Osteocyte (in vitro differentiated cells): ENCODE measurements at regions not wholly inside any gene's neighbourhood (a gene's known extent, or its start where the extent isn't known, plus 50 kb on each side); places are given as distances from the start of the nearest gene placed in this dataset.

Experiments used
- DNase-seq: peaks from one replicate; pipeline ENCODE4 v3.0.0; 2021; ENCODE audit warnings: mixed read lengths; ENCODE audit not compliant: unreplicated experiment; ENCODE audit errors: extremely low spot score
- H3K27ac Mint-ChIP-seq: one replicate; pipeline ENCODE4 v1.8.0; 2021; ENCODE audit warnings: mild to moderate bottlenecking, mixed read lengths; ENCODE audit not compliant: unreplicated experiment
- H3K27me3 Mint-ChIP-seq: one replicate; pipeline ENCODE4 v1.8.0; 2021; ENCODE audit warnings: mixed read lengths; ENCODE audit not compliant: unreplicated experiment
- H3K36me3 Mint-ChIP-seq: one replicate; pipeline ENCODE4 v1.8.0; 2021; ENCODE audit warnings: mixed read lengths; ENCODE audit not compliant: unreplicated experiment
- H3K4me1 Mint-ChIP-seq: one replicate; pipeline ENCODE4 v1.8.0; 2021; ENCODE audit warnings: mixed read lengths; ENCODE audit not compliant: unreplicated experiment
- H3K4me3 Mint-ChIP-seq: one replicate; pipeline ENCODE4 v1.8.0; 2021; ENCODE audit warnings: mild to moderate bottlenecking, moderate library complexity, mixed read lengths; ENCODE audit not compliant: unreplicated experiment
- H3K9me3 Mint-ChIP-seq: one replicate; pipeline ENCODE4 v1.8.0; 2021; ENCODE audit warnings: mixed read lengths; ENCODE audit not compliant: unreplicated experiment
- TF ChIP-seq, protein P1 (sequence below): fragments of 200-600 bp; sonication (generic); IDR thresholded peaks from 2 replicates; pipeline ENCODE4 v1.5.0; 2021; ENCODE audit warnings: antibody characterized with exemption, mild to moderate bottlenecking, moderate library complexity

GRCh38 chr11:122440811-122441665 lies 214.5 kb upstream of the UBASH3B start:
- Mint-ChIP-seq H3K9me3 (no peaks in the 10 kb centered on the region), H3K36me3 (no peaks in the 10 kb centered on the region), H3K4me3 (peak overlapping the region; percentile 76), H3K4me1 (peaks cover 12% of the 10 kb centered on the region), H3K27ac (no peak overlapping the region), H3K27me3 (peaks cover 13% of the 10 kb centered on the region)
- DNase-seq: no peak
- TF ChIP-seq, protein P1, sequence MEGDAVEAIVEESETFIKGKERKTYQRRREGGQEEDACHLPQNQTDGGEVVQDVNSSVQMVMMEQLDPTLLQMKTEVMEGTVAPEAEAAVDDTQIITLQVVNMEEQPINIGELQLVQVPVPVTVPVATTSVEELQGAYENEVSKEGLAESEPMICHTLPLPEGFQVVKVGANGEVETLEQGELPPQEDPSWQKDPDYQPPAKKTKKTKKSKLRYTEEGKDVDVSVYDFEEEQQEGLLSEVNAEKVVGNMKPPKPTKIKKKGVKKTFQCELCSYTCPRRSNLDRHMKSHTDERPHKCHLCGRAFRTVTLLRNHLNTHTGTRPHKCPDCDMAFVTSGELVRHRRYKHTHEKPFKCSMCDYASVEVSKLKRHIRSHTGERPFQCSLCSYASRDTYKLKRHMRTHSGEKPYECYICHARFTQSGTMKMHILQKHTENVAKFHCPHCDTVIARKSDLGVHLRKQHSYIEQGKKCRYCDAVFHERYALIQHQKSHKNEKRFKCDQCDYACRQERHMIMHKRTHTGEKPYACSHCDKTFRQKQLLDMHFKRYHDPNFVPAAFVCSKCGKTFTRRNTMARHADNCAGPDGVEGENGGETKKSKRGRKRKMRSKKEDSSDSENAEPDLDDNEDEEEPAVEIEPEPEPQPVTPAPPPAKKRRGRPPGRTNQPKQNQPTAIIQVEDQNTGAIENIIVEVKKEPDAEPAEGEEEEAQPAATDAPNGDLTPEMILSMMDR: no peak

DNA sequence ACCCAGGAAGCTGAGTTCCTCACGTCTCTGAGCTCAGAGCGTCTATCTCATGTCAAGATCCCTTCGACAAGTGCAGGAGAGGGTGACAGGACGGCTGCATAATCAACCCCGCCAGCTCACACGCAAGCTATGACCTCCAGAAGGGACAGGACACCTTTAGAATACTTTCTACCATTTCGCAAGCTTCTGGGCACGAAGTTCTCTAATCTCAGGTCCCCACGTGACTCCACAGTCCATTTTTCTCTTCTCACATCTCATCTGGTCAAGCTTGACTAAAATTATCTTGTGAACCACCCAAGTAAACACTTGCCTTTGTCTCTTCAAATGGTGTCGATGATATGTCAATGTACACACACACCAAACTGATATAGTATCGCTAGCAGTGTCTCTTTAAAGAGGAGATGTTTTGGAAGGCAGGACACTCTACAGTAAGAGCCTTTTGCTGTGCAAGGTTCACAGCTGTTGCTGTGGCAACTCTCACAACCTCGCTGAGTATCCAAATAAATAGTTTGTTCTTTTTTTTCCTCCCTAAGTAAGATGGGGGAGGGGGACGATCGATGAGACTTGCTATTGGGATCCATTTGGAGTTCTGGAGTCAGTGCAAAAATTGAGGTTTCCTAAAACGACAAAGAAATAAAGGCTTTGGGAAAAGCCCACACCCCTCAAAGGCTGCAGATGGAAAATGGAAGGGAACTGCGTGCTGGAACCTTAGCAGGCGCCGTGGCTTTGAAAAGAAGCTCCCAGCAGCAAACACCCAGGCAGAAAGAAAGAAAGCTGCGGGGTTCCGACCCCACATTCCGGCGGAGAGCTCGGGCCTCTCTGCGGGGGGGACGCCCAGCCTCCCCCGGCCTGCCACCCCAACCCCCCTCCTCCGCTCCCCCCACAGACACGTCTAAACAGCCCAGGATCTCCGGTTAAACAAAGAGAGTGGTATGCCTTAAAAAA lies 215.4 kb upstream of the UBASH3B start:
- Mint-ChIP-seq H3K36me3 (no peaks in the 10 kb centered on the region), H3K4me1 (peaks cover 12% of the 10 kb centered on the region), H3K4me3 (peak overlapping the region; percentile 76), H3K27me3 (peaks cover 19% of the 10 kb centered on the region), H3K27ac (peak overlapping the region; percentile 56), H3K9me3 (no peaks in the 10 kb centered on the region)
- TF ChIP-seq, protein P1: no peak
- DNase-seq: no peak

GRCh38 chr11:122436188-122436555 lies 219.3 kb upstream of the UBASH3B start:
- no peak for DNase-seq
- Mint-ChIP-seq H3K4me1 (peaks cover 12% of the 10 kb centered on the region), H3K9me3 (no peaks in the 10 kb centered on the region), H3K4me3 (no peak overlapping the region), H3K27ac (no peak overlapping the region), H3K36me3 (no peaks in the 10 kb centered on the region), H3K27me3 (peaks cover 30% of the 10 kb centered on the region)
- TF ChIP-seq, protein P1: no peak

GRCh38 chr11:122435540-122436187 lies 219.9 kb upstream of the UBASH3B start:
- no peak overlapping the region for H3K27ac Mint-ChIP-seq
- no peaks in the 10 kb centered on the region for H3K36me3 Mint-ChIP-seq
- TF ChIP-seq, protein P1: no peak
- no peaks in the 10 kb centered on the region for H3K9me3 Mint-ChIP-seq
- peaks cover 31% of the 10 kb centered on the region for H3K27me3 Mint-ChIP-seq
- H3K4me1 Mint-ChIP-seq: peaks cover 9% of the 10 kb centered on the region
- DNase-seq: no peak
- H3K4me3 Mint-ChIP-seq: no peak overlapping the region
